ENCODE measurements at regions not wholly inside any gene's neighbourhood (a gene's known extent, or its start where the extent isn't known, plus 50 kb on each side); places are given as distances from the start of the nearest gene placed in this dataset.

GRCh38 chr6:80434691-80435350, 328.4 kb downstream of the BCKDHB start:
- TF ChIP-seq, protein P1, sequence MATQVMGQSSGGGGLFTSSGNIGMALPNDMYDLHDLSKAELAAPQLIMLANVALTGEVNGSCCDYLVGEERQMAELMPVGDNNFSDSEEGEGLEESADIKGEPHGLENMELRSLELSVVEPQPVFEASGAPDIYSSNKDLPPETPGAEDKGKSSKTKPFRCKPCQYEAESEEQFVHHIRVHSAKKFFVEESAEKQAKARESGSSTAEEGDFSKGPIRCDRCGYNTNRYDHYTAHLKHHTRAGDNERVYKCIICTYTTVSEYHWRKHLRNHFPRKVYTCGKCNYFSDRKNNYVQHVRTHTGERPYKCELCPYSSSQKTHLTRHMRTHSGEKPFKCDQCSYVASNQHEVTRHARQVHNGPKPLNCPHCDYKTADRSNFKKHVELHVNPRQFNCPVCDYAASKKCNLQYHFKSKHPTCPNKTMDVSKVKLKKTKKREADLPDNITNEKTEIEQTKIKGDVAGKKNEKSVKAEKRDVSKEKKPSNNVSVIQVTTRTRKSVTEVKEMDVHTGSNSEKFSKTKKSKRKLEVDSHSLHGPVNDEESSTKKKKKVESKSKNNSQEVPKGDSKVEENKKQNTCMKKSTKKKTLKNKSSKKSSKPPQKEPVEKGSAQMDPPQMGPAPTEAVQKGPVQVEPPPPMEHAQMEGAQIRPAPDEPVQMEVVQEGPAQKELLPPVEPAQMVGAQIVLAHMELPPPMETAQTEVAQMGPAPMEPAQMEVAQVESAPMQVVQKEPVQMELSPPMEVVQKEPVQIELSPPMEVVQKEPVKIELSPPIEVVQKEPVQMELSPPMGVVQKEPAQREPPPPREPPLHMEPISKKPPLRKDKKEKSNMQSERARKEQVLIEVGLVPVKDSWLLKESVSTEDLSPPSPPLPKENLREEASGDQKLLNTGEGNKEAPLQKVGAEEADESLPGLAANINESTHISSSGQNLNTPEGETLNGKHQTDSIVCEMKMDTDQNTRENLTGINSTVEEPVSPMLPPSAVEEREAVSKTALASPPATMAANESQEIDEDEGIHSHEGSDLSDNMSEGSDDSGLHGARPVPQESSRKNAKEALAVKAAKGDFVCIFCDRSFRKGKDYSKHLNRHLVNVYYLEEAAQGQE (IDR thresholded peaks at IDR 0.05) = no peak
- TF ChIP-seq, protein P2, sequence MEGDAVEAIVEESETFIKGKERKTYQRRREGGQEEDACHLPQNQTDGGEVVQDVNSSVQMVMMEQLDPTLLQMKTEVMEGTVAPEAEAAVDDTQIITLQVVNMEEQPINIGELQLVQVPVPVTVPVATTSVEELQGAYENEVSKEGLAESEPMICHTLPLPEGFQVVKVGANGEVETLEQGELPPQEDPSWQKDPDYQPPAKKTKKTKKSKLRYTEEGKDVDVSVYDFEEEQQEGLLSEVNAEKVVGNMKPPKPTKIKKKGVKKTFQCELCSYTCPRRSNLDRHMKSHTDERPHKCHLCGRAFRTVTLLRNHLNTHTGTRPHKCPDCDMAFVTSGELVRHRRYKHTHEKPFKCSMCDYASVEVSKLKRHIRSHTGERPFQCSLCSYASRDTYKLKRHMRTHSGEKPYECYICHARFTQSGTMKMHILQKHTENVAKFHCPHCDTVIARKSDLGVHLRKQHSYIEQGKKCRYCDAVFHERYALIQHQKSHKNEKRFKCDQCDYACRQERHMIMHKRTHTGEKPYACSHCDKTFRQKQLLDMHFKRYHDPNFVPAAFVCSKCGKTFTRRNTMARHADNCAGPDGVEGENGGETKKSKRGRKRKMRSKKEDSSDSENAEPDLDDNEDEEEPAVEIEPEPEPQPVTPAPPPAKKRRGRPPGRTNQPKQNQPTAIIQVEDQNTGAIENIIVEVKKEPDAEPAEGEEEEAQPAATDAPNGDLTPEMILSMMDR (IDR thresholded peaks at IDR 0.05; ENCODE audit: low read depth, low read length, missing input control) = no peak
- TF ChIP-seq GABPA (IDR thresholded peaks at IDR 0.05 in 1 of 2, conservative IDR thresholded peaks at IDR 0.05 in 1 of 2) (no peak), RAD21 (IDR thresholded peaks at IDR 0.05) (no peak), FOXA1 (IDR thresholded peaks at IDR 0.05) (no peak), TAF1 (conservative IDR thresholded peaks at IDR 0.05) (no peak), YY1 (IDR thresholded peaks at IDR 0.05) (no peak), SP1 (IDR thresholded peaks at IDR 0.05) (no peak), RXRA (IDR thresholded peaks at IDR 0.05) (no peak)
- TF ChIP-seq, protein P3, sequence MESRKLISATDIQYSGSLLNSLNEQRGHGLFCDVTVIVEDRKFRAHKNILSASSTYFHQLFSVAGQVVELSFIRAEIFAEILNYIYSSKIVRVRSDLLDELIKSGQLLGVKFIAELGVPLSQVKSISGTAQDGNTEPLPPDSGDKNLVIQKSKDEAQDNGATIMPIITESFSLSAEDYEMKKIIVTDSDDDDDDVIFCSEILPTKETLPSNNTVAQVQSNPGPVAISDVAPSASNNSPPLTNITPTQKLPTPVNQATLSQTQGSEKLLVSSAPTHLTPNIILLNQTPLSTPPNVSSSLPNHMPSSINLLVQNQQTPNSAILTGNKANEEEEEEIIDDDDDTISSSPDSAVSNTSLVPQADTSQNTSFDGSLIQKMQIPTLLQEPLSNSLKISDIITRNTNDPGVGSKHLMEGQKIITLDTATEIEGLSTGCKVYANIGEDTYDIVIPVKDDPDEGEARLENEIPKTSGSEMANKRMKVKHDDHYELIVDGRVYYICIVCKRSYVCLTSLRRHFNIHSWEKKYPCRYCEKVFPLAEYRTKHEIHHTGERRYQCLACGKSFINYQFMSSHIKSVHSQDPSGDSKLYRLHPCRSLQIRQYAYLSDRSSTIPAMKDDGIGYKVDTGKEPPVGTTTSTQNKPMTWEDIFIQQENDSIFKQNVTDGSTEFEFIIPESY (IDR thresholded peaks at IDR 0.05) = no peak
- TF ChIP-seq, protein P4, sequence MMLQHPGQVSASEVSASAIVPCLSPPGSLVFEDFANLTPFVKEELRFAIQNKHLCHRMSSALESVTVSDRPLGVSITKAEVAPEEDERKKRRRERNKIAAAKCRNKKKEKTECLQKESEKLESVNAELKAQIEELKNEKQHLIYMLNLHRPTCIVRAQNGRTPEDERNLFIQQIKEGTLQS (IDR thresholded peaks at IDR 0.05) = no peak
